ENCODE measurements at regions not wholly inside any gene's neighbourhood (a gene's known extent, or its start where the extent isn't known, plus 50 kb on each side); places are given as distances from the start of the nearest gene placed in this dataset.

GRCh38 chr7:116083796-116084195, 53.2 kb upstream of the TFEC start:
- DNase-seq (ENCODE audit: low spot score) = no peak

DNA sequence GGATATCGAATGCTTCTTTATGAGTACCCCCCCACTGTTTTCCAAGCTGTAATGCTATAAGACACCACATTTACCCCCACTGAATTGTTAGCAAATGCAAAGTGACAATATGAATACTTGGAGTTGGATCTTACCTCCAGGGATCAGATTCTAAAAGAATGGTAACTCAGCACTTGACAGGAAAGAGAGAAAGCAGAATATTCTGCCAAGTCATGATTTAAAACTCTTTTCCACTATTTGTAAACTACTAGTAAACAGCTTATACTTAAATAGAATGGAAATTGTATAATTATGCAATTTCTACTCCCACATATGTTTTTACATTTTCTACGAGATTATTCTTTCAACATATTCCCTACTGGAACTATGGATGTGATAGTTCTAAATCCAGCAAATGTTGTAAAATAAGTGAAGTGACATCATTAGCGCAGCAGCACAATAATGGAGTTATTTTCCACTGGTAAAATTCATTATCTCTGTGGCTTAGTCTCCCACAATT, 56.0 kb upstream of the TFEC start:
- DNase-seq (ENCODE audit: low spot score) = no peak

- no peak for DNase-seq (ENCODE audit: low spot score)
These were observed 56.7 kb upstream of the TFEC start for GRCh38 chr7:116087291-116087690.

DNA sequence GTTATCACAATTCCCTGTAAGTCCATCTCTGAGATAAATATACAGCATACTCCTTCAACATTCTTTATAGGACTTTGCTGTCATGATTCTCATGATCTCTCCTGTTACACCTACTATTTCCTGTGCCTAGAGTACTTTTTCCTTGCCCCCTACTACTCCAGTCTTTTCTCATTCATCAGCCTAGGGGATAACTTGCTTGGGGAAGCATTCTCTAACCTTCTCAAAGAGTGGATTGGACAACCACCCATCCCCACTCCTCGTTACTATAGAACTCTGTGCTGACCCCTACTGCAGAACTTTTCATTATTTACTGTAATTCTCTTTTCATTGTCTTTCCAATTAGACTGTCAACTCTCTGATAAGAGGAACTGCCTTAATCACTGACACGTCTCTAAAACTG, 57.4 kb upstream of the TFEC start:
- DNase-seq (ENCODE audit: low spot score) = no peak

GRCh38 chr7:116089293-116089692, 58.7 kb upstream of the TFEC start:
- no peak for DNase-seq (ENCODE audit: low spot score)

DNA sequence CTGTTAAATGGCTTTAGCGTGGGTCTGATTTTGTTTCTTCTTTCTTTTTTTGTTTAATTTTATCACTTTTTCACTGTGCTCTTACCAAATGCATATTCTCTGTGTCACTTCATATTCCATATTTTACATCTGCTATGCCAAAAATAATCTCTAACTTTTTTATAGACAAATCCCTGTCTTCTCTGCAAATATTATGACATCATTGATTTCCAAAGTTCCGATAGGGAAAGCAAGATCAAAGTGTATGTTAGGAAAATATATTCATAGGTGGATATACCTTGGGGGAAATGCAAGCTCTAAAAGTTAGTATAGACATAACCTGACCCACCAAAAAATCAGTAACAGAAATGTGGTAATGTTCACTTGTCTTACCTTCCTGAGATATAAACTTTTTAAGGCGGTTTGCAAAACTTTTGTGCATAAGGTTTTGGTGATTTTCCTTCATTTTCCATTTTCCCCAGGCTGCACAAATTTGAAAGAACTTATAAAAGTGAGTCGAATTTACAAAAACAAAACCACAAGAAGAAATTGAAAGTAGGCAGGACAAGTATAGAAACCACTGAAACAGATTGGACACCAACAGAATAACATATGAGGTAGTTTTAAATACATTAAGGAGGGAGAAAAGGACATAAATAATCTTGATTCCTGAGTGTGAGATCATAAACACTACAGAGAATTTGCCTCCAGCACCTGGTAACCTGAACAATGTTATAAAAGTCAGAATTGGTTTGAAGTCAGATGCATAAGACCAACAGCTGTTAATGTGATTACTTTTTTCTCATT, 63.1 kb upstream of the TFEC start:
- no peak for DNase-seq (ENCODE audit: low spot score)

DNA sequence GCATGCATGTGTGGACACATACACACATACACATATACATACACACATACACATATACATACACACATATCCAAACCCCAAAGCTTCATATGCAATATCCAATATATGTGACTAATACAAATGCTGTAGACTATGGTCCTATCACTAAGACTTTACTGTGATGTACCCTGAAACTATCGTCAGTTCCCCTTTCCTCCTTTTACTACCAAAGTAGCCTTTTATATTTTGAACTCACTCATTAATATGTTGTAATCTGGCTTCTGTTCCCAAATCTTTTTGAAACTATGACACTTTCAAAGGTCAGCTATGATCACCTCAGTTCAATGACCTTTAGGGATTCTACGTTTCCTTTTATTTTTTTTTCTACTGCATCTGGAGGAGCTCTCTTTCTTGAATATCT, 64.8 kb upstream of the TFEC start:
- no peak for DNase-seq (ENCODE audit: low spot score)

- DNase-seq (ENCODE audit: low spot score) = no peak
These were observed 66.9 kb upstream of the TFEC start for GRCh38 chr7:116097365-116098009.

DNA sequence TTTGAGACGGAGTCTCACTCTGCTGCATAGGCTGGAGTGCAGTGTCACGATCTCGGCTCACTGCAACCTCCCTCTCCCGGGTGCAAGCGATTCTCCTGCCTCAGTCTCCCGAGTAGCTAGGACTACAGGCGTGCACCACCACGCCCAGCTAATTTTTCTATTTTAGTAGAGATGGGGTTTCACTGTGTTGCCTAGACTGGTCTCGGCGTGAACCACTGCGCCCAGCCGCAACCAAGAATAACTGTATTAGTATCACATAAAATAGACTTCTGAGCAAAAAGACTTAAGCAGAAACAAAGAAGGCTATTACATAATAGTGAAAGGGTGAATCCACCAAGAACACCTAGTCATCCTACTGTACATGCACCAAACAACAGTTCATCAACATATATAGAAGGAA, 67.6 kb upstream of the TFEC start:
- DNase-seq (ENCODE audit: low spot score) = no peak

DNA sequence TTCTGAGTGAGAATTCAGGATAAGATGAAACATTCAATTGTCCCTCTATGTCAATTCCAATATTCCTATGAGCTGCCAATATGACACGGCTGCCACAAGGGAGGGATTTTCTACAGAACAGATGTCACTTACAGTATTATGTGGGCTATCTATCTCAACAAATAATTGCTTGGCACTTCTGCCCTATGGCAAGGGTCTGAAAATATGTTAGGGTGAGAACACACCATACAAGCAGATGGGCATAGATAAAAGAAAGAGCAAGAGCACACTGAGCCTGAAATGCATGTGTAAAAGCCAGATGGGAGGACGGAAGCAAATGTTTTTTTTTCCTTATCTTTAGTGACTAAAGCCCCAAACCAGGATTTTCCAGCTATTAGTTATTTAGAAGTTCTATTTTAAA, 70.1 kb upstream of the TFEC start:
- no peak for DNase-seq (ENCODE audit: low spot score)

GRCh38 chr7:116101704-116102103, 71.1 kb upstream of the TFEC start:
- DNase-seq (ENCODE audit: low spot score) = no peak

DNA sequence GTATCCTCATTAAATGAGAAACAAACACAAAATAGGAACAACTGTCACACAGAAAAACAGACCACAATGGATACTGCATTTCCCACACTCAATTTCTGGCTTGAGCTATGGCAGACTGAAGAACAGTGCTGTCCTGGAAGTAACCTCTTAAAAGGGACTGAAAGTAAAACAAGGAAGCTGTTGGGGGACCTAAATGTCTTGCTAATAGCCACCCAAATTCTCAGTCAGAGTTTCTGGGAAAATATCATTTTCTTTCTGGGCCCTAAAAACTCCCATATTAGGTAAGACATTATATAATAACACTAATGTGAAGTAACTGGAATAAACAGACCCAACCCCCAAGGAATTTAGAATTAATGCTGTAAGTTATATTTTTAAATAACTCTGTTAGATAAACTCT, 80.9 kb upstream of the TFEC start:
- DNase-seq (ENCODE audit: low spot score) = no peak

DNA sequence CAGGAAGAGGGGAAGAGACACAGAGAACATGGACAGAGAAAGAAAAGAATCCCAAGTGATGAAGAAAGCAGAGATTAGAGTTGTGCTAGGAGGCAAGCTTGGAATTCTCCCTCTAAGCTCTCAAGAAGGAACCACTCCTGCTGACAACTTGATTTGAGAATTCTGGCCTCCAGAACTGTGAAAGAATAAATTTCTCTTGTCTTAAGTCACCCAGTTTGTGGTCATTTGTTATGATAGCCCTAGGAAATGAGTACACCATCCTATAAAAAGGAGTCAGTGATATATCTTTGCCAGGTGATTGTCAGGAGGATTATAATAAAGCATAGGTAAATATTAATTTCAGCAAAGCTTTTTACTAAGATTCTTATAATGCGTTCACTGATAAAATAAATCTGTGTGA, 82.7 kb upstream of the TFEC start:
- no peak for DNase-seq (ENCODE audit: low spot score)

- no peak for DNase-seq (ENCODE audit: low spot score)
These were observed 89.5 kb upstream of the TES start for GRCh38 chr7:116120839-116121238.

- peak; percentile 57 for DNase-seq (ENCODE audit: low spot score)
These were observed 87.3 kb upstream of the TES start for GRCh38 chr7:116122972-116123595.

GRCh38 chr7:116128139-116128538, 82.2 kb upstream of the TES start:
- no peak for DNase-seq (ENCODE audit: low spot score)

GRCh38 chr7:116135306-116135705, 75.0 kb upstream of the TES start:
- DNase-seq (ENCODE audit: low spot score) = no peak

GRCh38 chr7:116138202-116138801, 72.0 kb upstream of the TES start:
- DNase-seq (ENCODE audit: low spot score) = peak; percentile 85

- DNase-seq (ENCODE audit: low spot score) = no peak
These were observed 71.3 kb upstream of the TES start for GRCh38 chr7:116139007-116139406.

DNA sequence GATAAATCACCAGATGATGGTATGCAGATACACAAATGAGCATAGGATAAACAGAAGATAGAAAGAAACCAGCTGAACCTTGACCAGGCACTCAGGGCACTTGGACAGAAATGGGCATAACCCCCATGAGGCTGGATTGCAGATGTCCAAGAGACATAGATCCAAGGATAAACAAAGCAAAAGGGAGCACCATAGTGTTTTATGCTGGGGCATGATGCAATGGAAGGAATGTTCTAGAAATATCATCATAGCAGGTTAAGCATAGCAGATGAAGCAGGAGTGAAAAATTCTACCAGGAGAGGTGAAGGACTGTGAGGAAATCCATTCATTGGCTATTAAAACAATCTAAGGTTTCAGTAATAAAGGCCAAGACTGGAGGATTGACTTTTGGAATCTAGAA, 70.5 kb upstream of the TES start:
- DNase-seq (ENCODE audit: low spot score) = no peak

- DNase-seq (ENCODE audit: low spot score) = no peak
These were observed 68.0 kb upstream of the TES start for GRCh38 chr7:116142374-116142773.

DNA sequence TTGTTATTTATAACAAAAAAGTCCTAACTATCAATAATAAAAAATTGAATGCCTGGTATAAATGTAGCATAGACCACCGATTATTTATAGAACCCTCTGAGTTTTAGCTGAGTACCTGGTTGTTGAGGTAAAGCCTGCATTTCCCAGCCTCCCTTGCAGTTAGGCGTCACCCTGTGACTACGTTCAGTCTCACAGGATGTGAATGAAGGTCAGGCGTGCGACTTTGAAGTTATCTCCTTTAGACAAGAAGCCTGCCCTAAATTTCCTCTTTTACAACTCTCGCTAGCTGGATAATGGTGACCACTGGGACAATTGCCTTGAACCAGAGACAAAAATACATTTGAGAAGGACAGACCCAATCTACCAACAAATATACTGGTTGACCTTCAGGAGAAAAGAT, 67.5 kb upstream of the TES start:
- DNase-seq (ENCODE audit: low spot score) = no peak
